ENCODE measurements at regions not wholly inside any gene's neighbourhood (a gene's known extent, or its start where the extent isn't known, plus 50 kb on each side); places are given as distances from the start of the nearest gene placed in this dataset.

DNA sequence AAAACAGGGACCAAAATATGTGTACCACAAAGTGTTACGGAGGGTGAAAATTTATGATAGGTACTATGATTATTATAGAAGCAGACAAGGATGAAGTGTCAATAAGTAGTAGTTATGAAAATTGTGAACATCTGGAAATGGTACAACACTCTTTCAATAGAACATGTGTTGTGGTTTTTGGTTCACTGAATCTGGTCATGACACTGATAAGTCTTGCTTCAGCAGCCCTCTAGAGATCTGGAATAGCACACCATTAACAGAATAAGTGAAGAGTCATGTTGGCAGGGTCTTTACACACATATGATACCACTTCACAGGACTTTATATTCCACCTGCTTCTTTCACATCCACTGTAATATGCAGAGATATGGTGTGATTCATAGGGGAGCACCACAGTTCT, 985.2 kb upstream of the SEMA6D start:
- TF ChIP-seq TAF1 (IDR thresholded peaks at IDR 0.05; ENCODE audit: borderline replicate concordance, insufficient read depth, low read length) (no peak), SIN3A (IDR thresholded peaks at IDR 0.05; ENCODE audit: borderline replicate concordance, insufficient read depth, low read length) (no peak), POLR2AphosphoS5 (IDR thresholded peaks at IDR 0.05; ENCODE audit: low read depth, low read length) (no peak), FOXP2 (optimal IDR thresholded peaks at IDR 0.05; ENCODE audit: borderline replicate concordance, extremely low read depth, extremely low read length, insufficient read depth) (no peak), REST (IDR thresholded peaks at IDR 0.05; ENCODE audit: insufficient read depth in 1 of 2, low read depth in 2 of 2, low read length in 2 of 2) (no peak)

DNA sequence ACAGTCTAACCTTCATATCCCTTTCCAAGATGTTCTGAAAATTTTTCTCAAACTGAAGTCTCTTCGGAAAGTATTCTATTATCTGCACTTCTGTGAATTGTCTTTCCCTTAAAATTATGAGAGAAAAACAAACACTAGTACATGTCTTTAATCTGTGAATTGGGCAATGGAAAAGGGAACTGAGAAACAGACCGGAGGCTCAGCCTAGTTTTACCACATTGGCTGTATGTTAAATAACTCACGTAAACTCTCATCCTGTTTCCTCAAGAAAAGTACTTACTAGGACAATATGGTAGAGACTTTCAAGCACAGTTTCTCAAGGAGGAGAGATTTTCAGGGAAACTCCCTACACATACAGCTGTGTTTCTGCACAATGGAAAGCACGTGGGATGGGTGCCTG, 982.2 kb upstream of the SEMA6D start:
- no peak for TF ChIP-seq TAF1 (IDR thresholded peaks at IDR 0.05; ENCODE audit: borderline replicate concordance, insufficient read depth, low read length)
- TF ChIP-seq POLR2AphosphoS5 (IDR thresholded peaks at IDR 0.05; ENCODE audit: low read depth, low read length) = no peak
- no peak for TF ChIP-seq FOXP2 (optimal IDR thresholded peaks at IDR 0.05; ENCODE audit: borderline replicate concordance, extremely low read depth, extremely low read length, insufficient read depth)
- TF ChIP-seq SIN3A (IDR thresholded peaks at IDR 0.05; ENCODE audit: borderline replicate concordance, insufficient read depth, low read length) = no peak
- no peak for TF ChIP-seq REST (IDR thresholded peaks at IDR 0.05; ENCODE audit: insufficient read depth in 1 of 2, low read depth in 2 of 2, low read length in 2 of 2)

GRCh38 chr15:46751303-46751702, 966.0 kb upstream of the SEMA6D start:
- TF ChIP-seq TAF1 (IDR thresholded peaks at IDR 0.05; ENCODE audit: borderline replicate concordance, insufficient read depth, low read length) (no peak), SIN3A (IDR thresholded peaks at IDR 0.05; ENCODE audit: borderline replicate concordance, insufficient read depth, low read length) (no peak), FOXP2 (optimal IDR thresholded peaks at IDR 0.05; ENCODE audit: borderline replicate concordance, extremely low read depth, extremely low read length, insufficient read depth) (no peak)

- no peak for TF ChIP-seq SIN3A (IDR thresholded peaks at IDR 0.05; ENCODE audit: borderline replicate concordance, insufficient read depth, low read length)
- no peak for TF ChIP-seq REST (IDR thresholded peaks at IDR 0.05; ENCODE audit: insufficient read depth in 1 of 2, low read depth in 2 of 2, low read length in 2 of 2)
- no peak for TF ChIP-seq FOXP2 (optimal IDR thresholded peaks at IDR 0.05; ENCODE audit: borderline replicate concordance, extremely low read depth, extremely low read length, insufficient read depth)
- no peak for TF ChIP-seq TAF1 (IDR thresholded peaks at IDR 0.05; ENCODE audit: borderline replicate concordance, insufficient read depth, low read length)
- TF ChIP-seq POLR2AphosphoS5 (IDR thresholded peaks at IDR 0.05; ENCODE audit: low read depth, low read length) = no peak
These were observed 963.4 kb upstream of the SEMA6D start for GRCh38 chr15:46753946-46754345.

GRCh38 chr15:46763091-46763490, 954.2 kb upstream of the SEMA6D start:
- TF ChIP-seq SIN3A (IDR thresholded peaks at IDR 0.05; ENCODE audit: borderline replicate concordance, insufficient read depth, low read length) = no peak
- TF ChIP-seq POLR2AphosphoS5 (IDR thresholded peaks at IDR 0.05; ENCODE audit: low read depth, low read length) = no peak
- TF ChIP-seq TAF1 (IDR thresholded peaks at IDR 0.05; ENCODE audit: borderline replicate concordance, insufficient read depth, low read length) = no peak
- TF ChIP-seq FOXP2 (optimal IDR thresholded peaks at IDR 0.05; ENCODE audit: borderline replicate concordance, extremely low read depth, extremely low read length, insufficient read depth) = no peak
- TF ChIP-seq REST (IDR thresholded peaks at IDR 0.05; ENCODE audit: insufficient read depth in 1 of 2, low read depth in 2 of 2, low read length in 2 of 2) = no peak
